Calu3 (cell line): ENCODE measurements at regions not wholly inside any gene's neighbourhood (a gene's known extent, or its start where the extent isn't known, plus 50 kb on each side); places are given as distances from the start of the nearest gene placed in this dataset.

Experiments
- BruUV-seq: library from RNA; stranded (reverse); fragments of 400-500 nt; replicated peaks from 2 replicates; lab custom pipeline; 2021; lab: Mats Ljungman, UMichigan
- CTCF ChIA-PET: fragments of 300-600 bp; sonication (Branson Sonifier 250); formaldehyde crosslinking; loops from one replicate; lab custom pipeline; 2022; ENCODE audit warnings: antibody characterized with exemption; lab: Charles Lee
- DNase-seq: peaks from one replicate; pipeline ENCODE4 v3.0.0; 2022
- H3K27ac Mint-ChIP-seq: one replicate; pipeline ENCODE4 v1.8.0; 2022; ENCODE audit warnings: mixed read lengths; ENCODE audit not compliant: unreplicated experiment
- H3K27me3 Mint-ChIP-seq: one replicate; pipeline ENCODE4 v1.8.0; 2022; ENCODE audit warnings: mixed read lengths; ENCODE audit not compliant: unreplicated experiment
- H3K36me3 Mint-ChIP-seq: one replicate; pipeline ENCODE4 v1.8.0; 2022; ENCODE audit warnings: mild to moderate bottlenecking, moderate library complexity, mixed read lengths; ENCODE audit not compliant: insufficient read depth, unreplicated experiment
- H3K4me1 Mint-ChIP-seq: one replicate; pipeline ENCODE4 v1.8.0; 2022; ENCODE audit warnings: mild to moderate bottlenecking, low read depth, mixed read lengths; ENCODE audit not compliant: unreplicated experiment
- H3K4me3 Mint-ChIP-seq: one replicate; pipeline ENCODE4 v1.8.0; 2022; ENCODE audit warnings: mild to moderate bottlenecking, low read depth, moderate library complexity, mixed read lengths; ENCODE audit not compliant: unreplicated experiment
- H3K9me3 Mint-ChIP-seq: one replicate; pipeline ENCODE4 v1.8.0; 2022; ENCODE audit warnings: low read depth, mixed read lengths; ENCODE audit not compliant: unreplicated experiment
- CTCF ChIP-seq: fragments of 200-600 bp; IDR thresholded peaks from one replicate; pipeline ENCODE4 v1.8.0; 2022; ENCODE audit warnings: antibody characterized with exemption; ENCODE audit not compliant: unreplicated experiment
- intact Hi-C: fragments of 100-400 bp; cut with micrococcal nuclease; formaldehyde crosslinking; loops from one replicate; pipeline ENCODE4 v1.10.0; 2022; ENCODE audit not compliant: unreplicated experiment

- intact Hi-C loops, result no loop called here
- DNase-seq, result no peak
- CTCF ChIA-PET, result no interaction called here
Measured at GRCh38 chr4:129604632-129605255, 508.8 kb downstream of the C4orf33 start.

GRCh38 chr4:129614611-129615010, 518.7 kb downstream of the C4orf33 start:
- Mint-ChIP-seq H3K9me3 (no peaks in the 10 kb centered on the region), H3K27ac (no peak overlapping the region), H3K4me1 (no peaks in the 10 kb centered on the region), H3K36me3 (no peaks in the 10 kb centered on the region), H3K4me3 (no peak overlapping the region), H3K27me3 (no peaks in the 10 kb centered on the region)
- no peak for DNase-seq
- intact Hi-C loops, result no loop called here
- BruUV-seq, result no TSS peak
- no peak for TF ChIP-seq CTCF
- CTCF ChIA-PET, result no interaction called here

More at GRCh38 chr4:129604632-129605255, 508.8 kb downstream of the C4orf33 start:
- H3K27me3 Mint-ChIP-seq, result no peaks in the 10 kb centered on the region
- H3K27ac Mint-ChIP-seq, result no peak overlapping the region
- H3K4me1 Mint-ChIP-seq, result no peaks in the 10 kb centered on the region
- no peaks in the 10 kb centered on the region for H3K9me3 Mint-ChIP-seq
- no peaks in the 10 kb centered on the region for H3K36me3 Mint-ChIP-seq
- no peak overlapping the region for H3K4me3 Mint-ChIP-seq
- TF ChIP-seq CTCF, result no peak
- BruUV-seq, result no TSS peak

GRCh38 chr4:129622566-129622965, 526.6 kb downstream of the C4orf33 start:
- no peaks in the 10 kb centered on the region for H3K36me3 Mint-ChIP-seq
- no peaks in the 10 kb centered on the region for H3K9me3 Mint-ChIP-seq
- no peaks in the 10 kb centered on the region for H3K27me3 Mint-ChIP-seq
- H3K4me3 Mint-ChIP-seq, result no peak overlapping the region
- H3K27ac Mint-ChIP-seq, result no peak overlapping the region
- TF ChIP-seq CTCF, result no peak
- DNase-seq, result no peak
- H3K4me1 Mint-ChIP-seq, result no peaks in the 10 kb centered on the region
- intact Hi-C loops, result no loop called here
- no TSS peak for BruUV-seq
- CTCF ChIA-PET, result no interaction called here

- Mint-ChIP-seq H3K9me3 (no peaks in the 10 kb centered on the region), H3K27me3 (no peaks in the 10 kb centered on the region), H3K4me1 (no peaks in the 10 kb centered on the region), H3K36me3 (no peaks in the 10 kb centered on the region), H3K4me3 (no peak overlapping the region), H3K27ac (no peak overlapping the region)
- CTCF ChIA-PET, result no interaction called here
- intact Hi-C loops, result no loop called here
- BruUV-seq, result no TSS peak
- no peak for DNase-seq
- TF ChIP-seq CTCF, result no peak
Measured at GRCh38 chr4:129623233-129623875, 527.4 kb downstream of the C4orf33 start.
